22Rv1 (cell line): ENCODE measurements at regions not wholly inside any gene's neighbourhood (a gene's known extent, or its start where the extent isn't known, plus 50 kb on each side); places are given as distances from the start of the nearest gene placed in this dataset.

Experiments used
- H3K27ac ChIP-seq: fragments of 450-650 bp; 2 replicates; pipeline ENCODE4 v1.5.1; 2017
- ZFX ChIP-seq: fragments of 450-650 bp; IDR thresholded peaks from 2 replicates; pipeline ENCODE4 v1.6.1; 2017; ENCODE audit warnings: antibody characterized with exemption, borderline replicate concordance
- TF ChIP-seq, protein P1 (sequence below): fragments of 450-650 bp; IDR thresholded peaks from 2 replicates; pipeline ENCODE4 v1.5.1; 2017; ENCODE audit warnings: mild to moderate bottlenecking

DNA sequence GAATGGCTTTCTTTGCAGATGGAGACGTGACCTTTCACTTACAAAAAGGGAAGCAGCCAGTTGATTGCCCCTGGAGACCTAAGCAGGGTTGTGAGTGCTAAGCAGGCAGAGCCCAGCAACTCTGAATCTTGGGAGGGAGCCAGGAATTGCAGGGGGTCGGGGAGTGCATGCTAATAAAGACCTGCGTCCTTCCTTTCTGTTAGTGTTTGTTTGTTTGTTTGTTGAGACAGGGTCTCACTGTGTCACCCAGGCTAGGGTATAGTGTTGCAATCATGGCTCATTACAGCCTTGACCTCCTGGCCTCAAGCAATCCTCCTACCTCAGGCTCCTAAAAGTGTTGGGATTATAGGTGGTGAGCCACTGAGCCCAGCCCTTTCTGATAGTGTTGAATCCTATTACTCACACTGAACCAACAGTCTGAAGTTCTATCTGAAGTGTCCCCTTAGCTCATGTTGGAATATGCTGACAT lies 137.4 kb downstream of the CEP135 start:
- no peak overlapping the region for H3K27ac ChIP-seq
- TF ChIP-seq, protein P1, sequence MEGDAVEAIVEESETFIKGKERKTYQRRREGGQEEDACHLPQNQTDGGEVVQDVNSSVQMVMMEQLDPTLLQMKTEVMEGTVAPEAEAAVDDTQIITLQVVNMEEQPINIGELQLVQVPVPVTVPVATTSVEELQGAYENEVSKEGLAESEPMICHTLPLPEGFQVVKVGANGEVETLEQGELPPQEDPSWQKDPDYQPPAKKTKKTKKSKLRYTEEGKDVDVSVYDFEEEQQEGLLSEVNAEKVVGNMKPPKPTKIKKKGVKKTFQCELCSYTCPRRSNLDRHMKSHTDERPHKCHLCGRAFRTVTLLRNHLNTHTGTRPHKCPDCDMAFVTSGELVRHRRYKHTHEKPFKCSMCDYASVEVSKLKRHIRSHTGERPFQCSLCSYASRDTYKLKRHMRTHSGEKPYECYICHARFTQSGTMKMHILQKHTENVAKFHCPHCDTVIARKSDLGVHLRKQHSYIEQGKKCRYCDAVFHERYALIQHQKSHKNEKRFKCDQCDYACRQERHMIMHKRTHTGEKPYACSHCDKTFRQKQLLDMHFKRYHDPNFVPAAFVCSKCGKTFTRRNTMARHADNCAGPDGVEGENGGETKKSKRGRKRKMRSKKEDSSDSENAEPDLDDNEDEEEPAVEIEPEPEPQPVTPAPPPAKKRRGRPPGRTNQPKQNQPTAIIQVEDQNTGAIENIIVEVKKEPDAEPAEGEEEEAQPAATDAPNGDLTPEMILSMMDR = no peak
- no peak for TF ChIP-seq ZFX

DNA sequence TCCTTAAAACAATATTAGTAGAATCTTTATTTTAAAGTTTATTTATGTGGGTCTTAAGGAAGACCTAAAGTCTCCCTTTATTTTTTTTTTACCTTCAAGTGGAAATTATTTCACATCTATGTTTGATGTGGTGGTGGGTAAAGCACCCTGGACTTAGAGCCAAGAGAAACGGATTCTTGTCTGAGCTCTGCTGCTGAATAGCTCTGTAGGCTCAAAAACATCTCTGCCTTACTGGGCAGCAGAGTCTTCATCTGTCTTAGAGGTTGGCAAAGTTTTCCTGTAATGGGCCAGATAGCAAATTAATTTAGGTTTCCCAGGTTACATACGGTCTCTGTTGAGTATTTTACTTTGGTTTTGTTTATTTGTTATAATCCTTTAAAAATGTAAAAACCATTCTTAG lies 136.5 kb downstream of the CEP135 start:
- TF ChIP-seq ZFX = no peak
- TF ChIP-seq, protein P1 = no peak

DNA sequence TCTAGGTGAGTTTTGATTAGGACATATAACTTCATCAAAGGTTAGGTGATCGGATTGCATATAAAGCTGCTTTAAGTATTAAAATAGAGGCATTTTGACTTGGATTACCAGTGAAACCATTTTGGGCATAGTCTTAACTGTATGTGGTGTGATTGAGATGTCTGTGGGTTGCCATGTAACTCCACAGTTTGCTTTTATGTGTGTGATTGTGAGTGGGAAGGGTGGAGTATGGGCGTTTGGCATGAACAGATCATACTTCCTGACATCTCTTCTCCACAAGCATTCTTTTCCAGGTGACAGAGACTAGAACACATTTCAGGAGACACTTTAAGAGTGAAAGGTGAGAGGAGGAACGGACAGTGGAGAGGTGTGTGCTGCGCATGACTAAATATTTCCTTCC lies 136.1 kb downstream of the CEP135 start:
- TF ChIP-seq, protein P1 = no peak
- no peak for TF ChIP-seq ZFX

More for the DNA sequence above, 136.5 kb downstream of the CEP135 start:
- no peak overlapping the region for H3K27ac ChIP-seq

More for the DNA sequence above, 136.1 kb downstream of the CEP135 start:
- H3K27ac ChIP-seq = no peak overlapping the region
